Breast epithelium (tissue), 4 donors: ENCODE measurements at regions not wholly inside any gene's neighbourhood (a gene's known extent, or its start where the extent isn't known, plus 50 kb on each side); places are given as distances from the start of the nearest gene placed in this dataset.

Source experiments
- DNase-seq, 2 donors: peaks; one replicate each; pipeline ENCODE4 v3.0.0-alpha.2; 2019; ENCODE audit warnings: low spot score in 2 of 2
- H3K27ac ChIP-seq, 2 donors: fragments of 200-600 bp; sonication (generic) in 1 of 2; one replicate each; pipeline ENCODE4 v1.5.1; 2016 to 2019; ENCODE audit warnings: mild to moderate bottlenecking in 1 of 2
- H3K27me3 ChIP-seq, 2 donors: fragments of 200-600 bp; sonication (generic) in 1 of 2; one replicate each; pipeline versions ENCODE4 v1.5.1 to v1.6.0; 2017 to 2019; ENCODE audit warnings: control low read depth in 1 of 2, mild to moderate bottlenecking in 1 of 2
- H3K36me3 ChIP-seq: fragments of 200-600 bp; one replicate; pipeline ENCODE4 v1.5.1; 2019
- H3K4me1 ChIP-seq, 2 donors: fragments of 200-600 bp; sonication (generic); one replicate each; pipeline ENCODE4 v1.5.1; 2016 to 2019; ENCODE audit warnings: control low read depth in 1 of 2
- H3K4me3 ChIP-seq, 3 donors: fragments of 200-600 bp; sonication (generic); 1 replicate in 2 of 3; 2 replicates in 1 of 3; pipeline ENCODE4 v1.5.1; 2016 to 2019; ENCODE audit warnings: mild to moderate bottlenecking in 3 of 3, moderate library complexity in 2 of 3
- H3K9me3 ChIP-seq, 2 donors: fragments of 200-600 bp; sonication (generic) in 1 of 2; one replicate each; pipeline ENCODE4 v1.5.1; 2016 to 2019; ENCODE audit warnings: control low read depth in 1 of 2
- POLR2A ChIP-seq: fragments of 450-650 bp; IDR thresholded peaks from one replicate; pipeline ENCODE4 v1.6.1; 2016; ENCODE audit warnings: antibody characterized with exemption, mild to moderate bottlenecking, moderate library complexity
- POLR2AphosphoS5 ChIP-seq, 3 donors: sonication (generic); formaldehyde crosslinking; IDR thresholded peaks; one replicate each; pipeline ENCODE4 v1.6.1; 2017; ENCODE audit warnings: antibody characterized with exemption in 3 of 3
- intact Hi-C: fragments of 100-400 bp; cut with DNase I; formaldehyde crosslinking; loops from one replicate; pipeline ENCODE4 v1.15.1; 2023; ENCODE audit warnings: low total_unique reads
- TF ChIP-seq, protein P1 (sequence below), 3 donors: fragments of 450-650 bp; IDR thresholded peaks; one replicate each; pipeline ENCODE4 v1.5.1; 2016 to 2017; ENCODE audit warnings: antibody characterized with exemption in 3 of 3, mild to moderate bottlenecking in 3 of 3, moderate library complexity in 3 of 3

DNA sequence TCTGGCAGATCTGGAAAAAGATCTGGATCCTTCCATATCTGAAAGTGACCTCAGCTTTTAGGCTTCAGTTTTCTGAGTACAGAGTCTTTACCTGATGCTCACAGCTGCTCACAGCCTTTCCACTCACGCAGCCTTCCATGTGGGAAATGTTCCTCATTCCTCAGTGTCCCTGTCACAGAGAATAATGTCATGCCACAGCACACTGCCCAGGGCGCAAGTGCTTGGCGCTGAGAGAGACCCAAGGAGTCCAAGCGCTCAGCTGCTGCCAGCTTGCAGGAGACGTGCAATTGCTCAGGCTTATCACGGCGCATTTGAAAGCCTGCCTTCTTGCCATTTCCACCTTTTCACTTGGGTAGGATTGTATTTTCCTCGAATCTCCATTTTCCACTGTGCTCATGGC is 271.9 kb upstream of the MKI67 start:
- intact Hi-C loops, result no loop called here
- no peaks in the 10 kb centered on the region for H3K27me3 ChIP-seq
- peak in 1 of 2 donors; percentile 20 for DNase-seq
- TF ChIP-seq POLR2A, result no peak
- TF ChIP-seq, protein P1, sequence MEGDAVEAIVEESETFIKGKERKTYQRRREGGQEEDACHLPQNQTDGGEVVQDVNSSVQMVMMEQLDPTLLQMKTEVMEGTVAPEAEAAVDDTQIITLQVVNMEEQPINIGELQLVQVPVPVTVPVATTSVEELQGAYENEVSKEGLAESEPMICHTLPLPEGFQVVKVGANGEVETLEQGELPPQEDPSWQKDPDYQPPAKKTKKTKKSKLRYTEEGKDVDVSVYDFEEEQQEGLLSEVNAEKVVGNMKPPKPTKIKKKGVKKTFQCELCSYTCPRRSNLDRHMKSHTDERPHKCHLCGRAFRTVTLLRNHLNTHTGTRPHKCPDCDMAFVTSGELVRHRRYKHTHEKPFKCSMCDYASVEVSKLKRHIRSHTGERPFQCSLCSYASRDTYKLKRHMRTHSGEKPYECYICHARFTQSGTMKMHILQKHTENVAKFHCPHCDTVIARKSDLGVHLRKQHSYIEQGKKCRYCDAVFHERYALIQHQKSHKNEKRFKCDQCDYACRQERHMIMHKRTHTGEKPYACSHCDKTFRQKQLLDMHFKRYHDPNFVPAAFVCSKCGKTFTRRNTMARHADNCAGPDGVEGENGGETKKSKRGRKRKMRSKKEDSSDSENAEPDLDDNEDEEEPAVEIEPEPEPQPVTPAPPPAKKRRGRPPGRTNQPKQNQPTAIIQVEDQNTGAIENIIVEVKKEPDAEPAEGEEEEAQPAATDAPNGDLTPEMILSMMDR (IDR thresholded peaks at IDR 0.05), result no peak
- no peak for TF ChIP-seq POLR2AphosphoS5 (IDR thresholded peaks at IDR 0.05)
- no peak overlapping the region for H3K4me3 ChIP-seq
- H3K4me1 ChIP-seq, result no peaks in the 10 kb centered on the region
- H3K9me3 ChIP-seq, result peaks cover 0 to 10% of the 10 kb centered on the region in 2 donors
- no peak overlapping the region for H3K27ac ChIP-seq
- no peaks in the 10 kb centered on the region for H3K36me3 ChIP-seq

GRCh38 chr10:128398999-128399398 is 272.8 kb upstream of the MKI67 start:
- H3K36me3 ChIP-seq, result no peaks in the 10 kb centered on the region
- intact Hi-C loops, result no loop called here
- peaks cover 0 to 10% of the 10 kb centered on the region in 2 donors for H3K9me3 ChIP-seq
- H3K27me3 ChIP-seq, result no peaks in the 10 kb centered on the region
- H3K4me3 ChIP-seq, result no peak overlapping the region
- H3K4me1 ChIP-seq, result no peaks in the 10 kb centered on the region
- TF ChIP-seq, protein P1 (IDR thresholded peaks at IDR 0.05), result no peak
- TF ChIP-seq POLR2AphosphoS5 (IDR thresholded peaks at IDR 0.05) (no peak), POLR2A (no peak)
- H3K27ac ChIP-seq, result no peak overlapping the region
- DNase-seq, result no peak

- intact Hi-C loops, result no loop called here
- TF ChIP-seq, protein P1 (IDR thresholded peaks at IDR 0.05), result no peak
- TF ChIP-seq POLR2A, result no peak
- no peak for TF ChIP-seq POLR2AphosphoS5 (IDR thresholded peaks at IDR 0.05)
These were observed 274.3 kb upstream of the MKI67 start for GRCh38 chr10:128400564-128400963.

DNA sequence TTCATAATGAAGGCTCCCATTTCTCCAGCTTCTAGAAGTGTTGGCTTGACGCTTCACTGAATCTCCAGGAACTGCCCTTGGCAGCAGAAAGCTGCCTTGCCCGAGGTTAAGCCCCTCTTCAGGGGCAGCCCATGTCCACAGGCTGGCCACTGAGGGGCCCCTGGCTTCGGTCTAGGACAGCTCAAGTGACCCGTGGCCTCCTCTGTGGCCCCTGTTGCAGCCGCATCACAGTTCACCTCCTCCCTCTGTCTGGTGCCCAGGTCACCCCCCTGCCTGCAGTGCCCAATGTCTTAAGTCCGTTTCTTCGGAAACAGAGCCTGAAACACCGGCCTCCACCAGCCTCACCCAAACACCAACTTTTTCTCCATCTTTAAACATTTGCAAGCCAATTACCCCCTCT is 279.2 kb upstream of the MKI67 start:
- no peak overlapping the region for H3K4me3 ChIP-seq
- intact Hi-C loops, result no loop called here
- TF ChIP-seq, protein P1 (IDR thresholded peaks at IDR 0.05), result no peak
- no peak for TF ChIP-seq POLR2AphosphoS5 (IDR thresholded peaks at IDR 0.05)
- TF ChIP-seq POLR2A, result no peak
- no peaks in the 10 kb centered on the region for H3K36me3 ChIP-seq
- DNase-seq, result no peak
- no peaks in the 10 kb centered on the region for H3K27me3 ChIP-seq
- no peak overlapping the region for H3K27ac ChIP-seq
- no peaks in the 10 kb centered on the region for H3K4me1 ChIP-seq
- H3K9me3 ChIP-seq, result peaks cover 0 to 10% of the 10 kb centered on the region in 2 donors

More at GRCh38 chr10:128400564-128400963, 274.3 kb upstream of the MKI67 start:
- H3K4me1 ChIP-seq, result no peaks in the 10 kb centered on the region
- H3K9me3 ChIP-seq, result peaks cover 0 to 10% of the 10 kb centered on the region in 2 donors
- no peaks in the 10 kb centered on the region for H3K27me3 ChIP-seq
- no peaks in the 10 kb centered on the region for H3K36me3 ChIP-seq
- no peak for DNase-seq
- H3K4me3 ChIP-seq, result no peak overlapping the region
- H3K27ac ChIP-seq, result no peak overlapping the region

GRCh38 chr10:128411643-128412042 is 285.4 kb upstream of the MKI67 start:
- Histone ChIP-seq H3K4me1 (no peaks in the 10 kb centered on the region), H3K4me3 (no peak overlapping the region), H3K27me3 (no peaks in the 10 kb centered on the region), H3K27ac (no peak overlapping the region), H3K9me3 (no peaks in the 10 kb centered on the region), H3K36me3 (no peaks in the 10 kb centered on the region)
- no peak for DNase-seq
- intact Hi-C loops, result loop anchor here (5.0 to 10.0 kb wide), 2 partner anchors 844 to 1143 kb away; no protein-coding TSS in a partner anchor
- TF ChIP-seq POLR2AphosphoS5 (IDR thresholded peaks at IDR 0.05) (no peak), POLR2A (no peak)
- TF ChIP-seq, protein P1 (IDR thresholded peaks at IDR 0.05), result no peak
